ENCODE measurements at regions not wholly inside any gene's neighbourhood (a gene's known extent, or its start where the extent isn't known, plus 50 kb on each side); places are given as distances from the start of the nearest gene placed in this dataset.
"Not testable (repeated sequence)": the region's sequence is repeated elsewhere in the genome, so short reads cannot be mapped to it uniquely, and the experiment has no call there.

DNA sequence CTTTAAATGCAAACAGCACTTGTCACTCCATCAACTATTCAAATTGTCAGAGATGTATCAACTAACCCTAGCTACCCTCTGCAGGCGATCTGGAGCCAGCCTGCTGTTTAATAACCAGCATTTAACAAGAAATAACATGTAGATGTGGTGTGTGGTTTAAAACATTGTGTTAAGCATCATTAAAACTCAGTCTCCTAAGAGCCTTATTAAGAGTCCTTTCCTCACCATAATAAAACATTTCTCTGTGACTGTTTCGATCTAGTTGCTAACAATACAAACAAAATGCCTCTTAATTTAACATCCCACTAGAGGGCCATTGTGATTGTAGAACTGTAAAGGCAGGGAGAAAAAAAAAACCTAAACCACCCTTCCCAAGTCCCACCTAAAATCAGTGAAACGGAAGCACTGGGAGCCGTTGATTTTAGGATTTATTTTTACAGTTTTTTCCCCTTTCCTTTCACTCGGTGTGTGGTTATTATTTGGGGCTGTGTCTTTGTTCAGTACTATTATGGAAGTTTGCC lies 708.6 kb downstream of the C4orf33 start:
- Mint-ChIP-seq H3K4me3 (no peak overlapping the region), H3K36me3 (ENCODE audit: low read depth) (no peaks in the 10 kb centered on the region), H3K27me3 (no peaks in the 10 kb centered on the region), H3K4me1 (no peaks in the 10 kb centered on the region), H3K27ac (no peak overlapping the region), H3K9me3 (no peaks in the 10 kb centered on the region)
- ATAC-seq (no peak), DNase-seq (no peak)

DNA sequence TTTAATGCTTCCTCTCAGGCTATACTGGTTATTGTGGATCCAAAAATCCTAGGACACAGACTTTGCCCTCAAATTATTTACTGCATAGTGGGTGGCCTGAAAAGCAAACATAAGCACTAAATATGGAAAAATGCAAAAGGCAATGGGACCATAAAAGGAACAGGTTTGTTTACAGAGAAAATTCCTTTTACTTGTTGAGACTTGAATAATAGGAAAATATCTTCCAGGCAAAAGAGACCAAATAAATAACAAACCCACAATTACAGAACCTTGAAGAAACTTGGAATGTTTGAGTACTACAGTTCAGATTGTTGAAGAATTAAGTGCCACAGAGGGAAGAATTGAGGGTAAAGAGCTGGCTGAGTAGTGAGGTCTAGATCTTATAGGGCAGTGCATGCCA lies 711.0 kb downstream of the C4orf33 start:
- no peak overlapping the region for H3K4me3 Mint-ChIP-seq
- H3K27ac Mint-ChIP-seq, result no peak overlapping the region
- ATAC-seq (no peak), DNase-seq (no peak)
- no peaks in the 10 kb centered on the region for H3K9me3 Mint-ChIP-seq
- no peaks in the 10 kb centered on the region for H3K27me3 Mint-ChIP-seq
- H3K4me1 Mint-ChIP-seq, result no peaks in the 10 kb centered on the region
- H3K36me3 Mint-ChIP-seq (ENCODE audit: low read depth), result no peaks in the 10 kb centered on the region

GRCh38 chr4:129808242-129808641 lies 712.3 kb downstream of the C4orf33 start:
- Mint-ChIP-seq H3K27me3 (no peaks in the 10 kb centered on the region), H3K9me3 (no peaks in the 10 kb centered on the region), H3K4me1 (no peaks in the 10 kb centered on the region), H3K4me3 (no peak overlapping the region), H3K27ac (no peak overlapping the region), H3K36me3 (ENCODE audit: low read depth) (no peaks in the 10 kb centered on the region)
- DNase-seq, result no peak
- no peak for ATAC-seq

DNA sequence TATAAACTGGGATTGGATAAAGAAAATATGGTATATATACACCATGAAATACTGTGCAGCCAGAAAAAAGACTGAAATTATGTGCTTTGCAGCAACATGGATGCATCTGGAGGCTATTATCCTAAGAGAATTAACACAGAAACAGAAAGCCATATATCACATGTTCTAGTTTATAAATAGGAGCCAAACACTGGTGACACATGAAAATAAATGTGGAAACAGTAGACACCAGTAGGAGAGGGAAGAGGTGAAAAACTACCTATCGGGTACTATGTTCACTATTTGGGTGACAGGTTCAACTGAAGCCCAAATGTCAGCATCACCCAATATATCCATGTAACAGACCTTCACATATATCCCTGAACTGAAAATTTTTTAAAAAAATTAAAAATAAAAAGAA lies 725.1 kb downstream of the C4orf33 start:
- ATAC-seq (no peak), DNase-seq (no peak)
- H3K4me3 Mint-ChIP-seq, result no peak overlapping the region
- H3K4me1 Mint-ChIP-seq, result no peaks in the 10 kb centered on the region
- H3K36me3 Mint-ChIP-seq (ENCODE audit: low read depth), result no peaks in the 10 kb centered on the region
- peaks cover 3% of the 10 kb centered on the region for H3K9me3 Mint-ChIP-seq
- H3K27ac Mint-ChIP-seq, result no peak overlapping the region
- no peaks in the 10 kb centered on the region for H3K27me3 Mint-ChIP-seq

GRCh38 chr4:129821963-129822362 lies 726.0 kb downstream of the C4orf33 start:
- Mint-ChIP-seq H3K27ac (no peak overlapping the region), H3K27me3 (no peaks in the 10 kb centered on the region), H3K4me1 (no peaks in the 10 kb centered on the region), H3K9me3 (peaks cover 3% of the 10 kb centered on the region), H3K36me3 (ENCODE audit: low read depth) (no peaks in the 10 kb centered on the region), H3K4me3 (no peak overlapping the region)
- no peak for DNase-seq
- no peak for ATAC-seq

- no peaks in the 10 kb centered on the region for H3K36me3 Mint-ChIP-seq (ENCODE audit: low read depth)
- H3K27ac Mint-ChIP-seq, result no peak overlapping the region
- no peaks in the 10 kb centered on the region for H3K4me1 Mint-ChIP-seq
- no peak for ATAC-seq
- no peak for DNase-seq
- H3K9me3 Mint-ChIP-seq, result peaks cover 3% of the 10 kb centered on the region
- H3K4me3 Mint-ChIP-seq, result no peak overlapping the region
- no peaks in the 10 kb centered on the region for H3K27me3 Mint-ChIP-seq
These were observed 726.7 kb downstream of the C4orf33 start for GRCh38 chr4:129822701-129823100.

DNA sequence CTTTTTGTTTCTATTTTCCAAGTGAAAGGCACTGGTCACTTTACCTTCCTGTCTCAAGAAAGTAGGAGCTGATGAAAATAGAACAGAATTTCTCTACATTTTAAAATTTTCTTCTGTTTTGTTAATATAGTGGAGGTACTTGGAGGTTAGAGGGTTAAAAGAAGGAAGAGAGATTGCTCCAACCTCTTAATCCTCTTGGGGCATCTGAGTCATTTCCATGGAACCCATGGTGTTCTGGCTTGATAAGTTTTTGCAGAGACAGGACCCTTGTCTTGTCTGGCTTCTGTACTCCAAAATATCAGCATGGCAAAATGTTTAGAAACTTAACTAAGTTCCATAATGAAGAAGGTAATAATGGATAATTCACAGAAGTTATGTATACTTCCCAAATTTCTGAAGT lies 727.2 kb downstream of the C4orf33 start:
- DNase-seq (no peak), ATAC-seq (no peak)
- Mint-ChIP-seq H3K27ac (no peak overlapping the region), H3K9me3 (peaks cover 3% of the 10 kb centered on the region), H3K36me3 (ENCODE audit: low read depth) (no peaks in the 10 kb centered on the region), H3K4me1 (no peaks in the 10 kb centered on the region), H3K27me3 (no peaks in the 10 kb centered on the region), H3K4me3 (no peak overlapping the region)

DNA sequence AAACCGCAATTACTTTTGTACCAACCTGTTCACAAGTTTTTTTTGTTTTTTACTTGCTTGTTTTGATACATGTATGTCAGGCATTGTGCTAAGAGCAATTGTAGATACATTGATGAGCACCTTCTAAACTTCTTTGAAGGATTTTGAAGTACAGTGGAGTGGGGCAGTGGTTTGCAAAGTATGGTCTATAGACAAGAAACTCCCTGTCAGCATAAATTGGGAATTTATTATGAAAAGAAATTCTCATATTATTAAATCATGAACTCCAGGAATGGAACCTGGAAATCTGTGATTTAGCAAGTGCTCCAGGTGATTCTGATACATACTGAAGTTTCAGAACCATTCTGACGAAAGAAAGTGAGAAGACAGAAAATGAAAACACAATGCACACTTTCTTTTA lies 733.4 kb downstream of the C4orf33 start:
- no peaks in the 10 kb centered on the region for H3K27me3 Mint-ChIP-seq
- no peak for ATAC-seq
- no peaks in the 10 kb centered on the region for H3K9me3 Mint-ChIP-seq
- no peak for DNase-seq
- H3K27ac Mint-ChIP-seq, result no peak overlapping the region
- H3K4me1 Mint-ChIP-seq, result no peaks in the 10 kb centered on the region
- no peaks in the 10 kb centered on the region for H3K36me3 Mint-ChIP-seq (ENCODE audit: low read depth)
- H3K4me3 Mint-ChIP-seq, result no peak overlapping the region

DNA sequence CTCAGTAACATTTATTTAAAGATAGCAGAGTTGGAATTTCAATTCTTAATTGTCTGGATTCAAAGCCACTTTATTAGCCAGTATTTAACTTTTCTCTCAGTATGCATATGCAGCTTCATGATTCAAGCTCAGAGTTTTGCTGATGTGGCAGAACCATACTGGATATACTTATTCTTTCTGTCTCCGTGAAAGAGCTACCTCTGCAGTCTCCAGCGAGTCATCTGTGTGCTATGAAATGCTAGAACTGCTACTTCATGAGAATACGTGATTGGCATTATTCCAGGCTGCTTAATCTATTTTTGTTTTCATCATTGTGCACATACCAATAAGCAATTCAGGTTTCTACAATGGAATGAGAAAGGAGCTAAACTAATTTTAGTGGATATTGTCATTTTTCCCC lies 743.7 kb downstream of the C4orf33 start:
- ATAC-seq (no peak), DNase-seq (no peak)
- Mint-ChIP-seq H3K27ac (no peak overlapping the region), H3K4me3 (no peak overlapping the region), H3K36me3 (ENCODE audit: low read depth) (no peaks in the 10 kb centered on the region), H3K4me1 (no peaks in the 10 kb centered on the region), H3K27me3 (no peaks in the 10 kb centered on the region), H3K9me3 (peaks cover 13% of the 10 kb centered on the region)

DNA sequence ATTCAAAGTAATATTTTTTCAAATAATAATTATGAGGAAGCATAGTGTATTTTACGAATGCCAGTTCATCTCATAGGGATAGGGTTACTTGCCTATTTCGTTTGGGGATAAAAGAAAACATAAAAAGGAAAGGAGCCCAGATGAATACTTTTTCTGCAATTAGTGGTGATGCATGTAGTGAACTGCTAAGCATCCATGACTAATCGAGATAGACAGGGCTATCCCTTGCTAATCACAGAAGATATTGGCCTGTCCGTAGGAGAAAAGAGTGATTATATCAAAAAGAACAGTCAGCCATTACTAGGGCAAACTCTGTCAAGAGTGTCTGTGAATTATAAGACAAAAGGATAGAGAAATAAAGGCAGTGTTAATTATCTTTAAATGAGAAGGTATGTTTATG lies 746.1 kb downstream of the C4orf33 start:
- Mint-ChIP-seq H3K27ac (no peak overlapping the region), H3K9me3 (peaks cover 13% of the 10 kb centered on the region), H3K36me3 (ENCODE audit: low read depth) (no peaks in the 10 kb centered on the region), H3K4me3 (no peak overlapping the region), H3K4me1 (no peaks in the 10 kb centered on the region), H3K27me3 (no peaks in the 10 kb centered on the region)
- DNase-seq (no peak), ATAC-seq (no peak)

GRCh38 chr4:129852434-129852833 lies 756.5 kb downstream of the C4orf33 start:
- H3K9me3 Mint-ChIP-seq, result peaks cover 4% of the 10 kb centered on the region
- ATAC-seq (no peak), DNase-seq (no peak)
- H3K36me3 Mint-ChIP-seq (ENCODE audit: low read depth), result no peaks in the 10 kb centered on the region
- H3K27me3 Mint-ChIP-seq, result no peaks in the 10 kb centered on the region
- H3K4me3 Mint-ChIP-seq, result no peak overlapping the region
- H3K27ac Mint-ChIP-seq, result no peak overlapping the region
- H3K4me1 Mint-ChIP-seq, result no peaks in the 10 kb centered on the region

DNA sequence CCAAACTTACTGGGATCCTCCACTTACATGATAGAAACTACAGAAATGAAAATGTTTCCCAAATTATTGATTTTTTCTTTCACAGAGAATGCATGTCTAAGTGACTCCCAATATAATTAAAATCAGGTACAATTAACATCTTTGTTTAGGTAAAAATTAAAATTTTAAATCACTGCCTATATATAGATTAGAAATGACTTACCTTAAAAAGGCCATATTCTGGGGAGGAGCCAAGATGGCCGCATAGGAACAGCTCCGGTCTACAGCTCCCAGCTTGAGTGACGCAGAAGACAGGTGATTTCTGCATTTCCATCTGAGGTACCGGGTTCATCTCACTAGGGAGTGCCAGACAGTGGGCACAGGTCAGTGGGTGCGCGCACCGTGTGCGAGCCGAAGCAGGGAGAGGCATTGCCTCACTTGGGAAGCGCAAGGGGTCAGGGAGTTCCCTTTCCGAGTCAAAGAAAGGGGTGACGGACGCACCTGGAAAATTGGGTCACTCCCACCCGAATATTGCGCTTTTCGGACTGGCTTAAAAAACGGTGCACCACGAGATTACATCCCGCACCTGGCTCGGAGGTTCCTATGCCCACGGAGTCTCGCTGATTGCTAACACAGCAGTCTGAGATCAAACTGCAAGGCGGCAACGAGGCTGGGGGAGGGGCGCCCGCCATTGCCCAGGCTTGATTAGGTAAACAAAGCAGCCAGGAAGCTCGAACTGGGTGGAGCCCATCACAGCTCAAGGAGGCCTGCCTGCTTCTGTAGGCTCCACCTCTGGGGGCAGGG lies 757.9 kb downstream of the C4orf33 start:
- H3K9me3 Mint-ChIP-seq; H3K4me3 Mint-ChIP-seq; H3K36me3 Mint-ChIP-seq (ENCODE audit: low read depth); H3K27ac Mint-ChIP-seq; ATAC-seq; DNase-seq; H3K27me3 Mint-ChIP-seq; H3K4me1 Mint-ChIP-seq: not testable (repeated sequence)

DNA sequence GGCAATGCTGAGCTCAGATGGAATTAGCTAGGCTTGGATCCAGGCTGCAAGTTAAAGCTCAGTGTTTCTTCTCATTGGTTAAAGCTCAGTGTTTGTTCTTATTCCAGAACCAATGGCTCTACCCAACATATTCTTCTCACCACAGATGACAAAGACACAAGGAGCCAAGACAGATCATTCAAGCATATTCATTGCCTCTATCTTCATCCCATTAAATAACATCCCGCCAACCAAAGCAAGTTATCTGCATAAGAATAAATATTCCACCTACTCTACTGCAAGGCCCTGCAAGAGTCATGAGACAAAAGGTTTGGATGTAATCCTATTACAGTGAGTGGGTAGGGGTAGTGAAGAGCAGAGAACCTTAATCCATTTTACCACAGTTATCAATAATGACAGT lies 766.5 kb downstream of the C4orf33 start:
- Mint-ChIP-seq H3K27me3 (no peaks in the 10 kb centered on the region), H3K36me3 (ENCODE audit: low read depth) (no peaks in the 10 kb centered on the region), H3K4me1 (no peaks in the 10 kb centered on the region), H3K4me3 (no peak overlapping the region), H3K27ac (no peak overlapping the region), H3K9me3 (no peaks in the 10 kb centered on the region)
- ATAC-seq (no peak), DNase-seq (no peak)

- Mint-ChIP-seq H3K4me1 (no peaks in the 10 kb centered on the region), H3K4me3 (no peak overlapping the region), H3K27me3 (no peaks in the 10 kb centered on the region), H3K27ac (no peak overlapping the region), H3K36me3 (ENCODE audit: low read depth) (no peaks in the 10 kb centered on the region), H3K9me3 (no peaks in the 10 kb centered on the region)
- DNase-seq (no peak), ATAC-seq (no peak)
These were observed 767.3 kb downstream of the C4orf33 start for GRCh38 chr4:129863206-129863605.

DNA sequence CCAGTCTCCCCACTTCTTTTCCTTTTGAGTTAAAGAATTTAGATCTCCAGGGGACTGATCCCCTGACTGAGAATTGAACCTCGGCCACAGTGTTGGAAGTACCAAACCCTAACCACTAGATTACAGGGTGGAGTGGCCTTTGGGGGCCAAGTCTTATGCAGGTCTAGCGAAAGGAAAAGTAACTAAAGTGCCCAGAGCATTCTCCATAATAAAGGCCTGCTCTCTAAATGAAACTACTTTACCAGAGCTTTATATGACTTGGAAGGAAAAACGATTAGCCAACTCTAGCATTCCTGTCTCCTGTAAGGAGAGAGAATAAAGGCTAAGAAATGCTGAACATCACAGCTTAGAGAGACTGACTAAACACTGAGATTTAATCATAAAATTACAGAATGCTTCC lies 788.0 kb downstream of the C4orf33 start:
- Mint-ChIP-seq H3K36me3 (ENCODE audit: low read depth) (no peaks in the 10 kb centered on the region), H3K4me3 (no peak overlapping the region), H3K9me3 (peaks cover 11% of the 10 kb centered on the region), H3K27me3 (no peaks in the 10 kb centered on the region), H3K4me1 (no peaks in the 10 kb centered on the region), H3K27ac (no peak overlapping the region)
- ATAC-seq, result no peak
- DNase-seq, result no peak

GRCh38 chr4:129897111-129897510 lies 801.2 kb downstream of the C4orf33 start:
- H3K4me3 Mint-ChIP-seq, result no peak overlapping the region

More at GRCh38 chr4:129897111-129897510, 801.2 kb downstream of the C4orf33 start:
- ATAC-seq (no peak), DNase-seq (no peak)
- H3K27ac Mint-ChIP-seq, result no peak overlapping the region
- no peaks in the 10 kb centered on the region for H3K4me1 Mint-ChIP-seq
- H3K9me3 Mint-ChIP-seq, result no peaks in the 10 kb centered on the region
- H3K36me3 Mint-ChIP-seq (ENCODE audit: low read depth), result peaks cover 2% of the 10 kb centered on the region
- no peaks in the 10 kb centered on the region for H3K27me3 Mint-ChIP-seq

Data from activated naive CD8-positive, alpha-beta T cell treated with anti-CD3 and anti-CD28 coated beads, Interleukin-2, amount 50 U/mL, for 24 hours (primary cell).